Psoas muscle (tissue), 7 donors: ENCODE measurements at regions not wholly inside any gene's neighbourhood (a gene's known extent, or its start where the extent isn't known, plus 50 kb on each side); places are given as distances from the start of the nearest gene placed in this dataset.
"Not testable (repeated sequence)": the region's sequence is repeated elsewhere in the genome, so short reads cannot be mapped to it uniquely, and the experiment has no call there.

Source experiments
- ATAC-seq, 4 donors: fragments of 200-7000 bp; cut with Tn5 transposase; one replicate each; pipeline ENCODE4 v1.9.1; 2020; ENCODE audit warnings: moderate library complexity in 3 of 4, mild to moderate bottlenecking in 2 of 4
- DNase-seq, 2 donors: peaks; one replicate each; pipeline ENCODE4 v3.0.0-alpha.2; 2020
- H3K27ac ChIP-seq: fragments of 200-600 bp; one replicate; pipeline ENCODE4 v1.8.0; 2022
- H3K27me3 ChIP-seq, 3 donors: fragments of 200-600 bp in 1 of 3; one replicate each; pipeline versions ENCODE4 v1.6.1 to v1.8.0; 2013 to 2022; ENCODE audit warnings: low read length in 2 of 3, mild to moderate bottlenecking in 2 of 3, moderate library complexity in 1 of 3; ENCODE audit not compliant: insufficient read depth in 3 of 3
- H3K36me3 ChIP-seq, 2 donors: fragments of 200-600 bp in 1 of 2; one replicate each; pipeline versions ENCODE4 v1.6.1 to v1.8.0; 2013 to 2022; ENCODE audit warnings: low read depth in 1 of 2, mild to moderate bottlenecking in 1 of 2, moderate library complexity in 1 of 2; ENCODE audit not compliant: insufficient read depth in 1 of 2
- H3K4me1 ChIP-seq: fragments of 200-600 bp; one replicate; pipeline ENCODE4 v1.8.0; 2022
- H3K4me3 ChIP-seq: fragments of 200-600 bp; one replicate; pipeline ENCODE4 v1.8.0; 2022; ENCODE audit warnings: mild to moderate bottlenecking
- H3K9me3 ChIP-seq: fragments of 200-600 bp; one replicate; pipeline ENCODE4 v1.8.0; 2022
- CTCF ChIP-seq: fragments of 200-600 bp; IDR thresholded peaks from one replicate; pipeline ENCODE4 v1.8.0; 2022; ENCODE audit warnings: antibody characterized with exemption
- WGBS, 3 donors: extraction: QIAGEN DNeasy Blood & Tissue Kit; methylation state at CpG; one replicate each; pipeline versions ENCODE4 v1.1.6 to v1.1.7; 2013; 5-methylcytosine and 5-hydroxymethylcytosine counted together
- intact Hi-C, 2 donors: fragments of 100-400 bp; cut with DNase I; formaldehyde crosslinking; loops; one replicate each; pipeline versions ENCODE4 v1.11.0 to v1.14.2; 2022
- donor health status: healthy with polysubstance abuse.
- donor health status: DM: no; HTN: no; CAD: no; lungs with moderate emphysema.
- donor health status: Bipolar disorder and iron deficiency.
- donor health status: healthy.
- donor health status: DM: yes; HTN: yes; CAD: no.
- donor health status: DM: no; HTN: no; CAD: no.
- donor health status: DM: yes; HTN: yes; CAD: no.

DNA sequence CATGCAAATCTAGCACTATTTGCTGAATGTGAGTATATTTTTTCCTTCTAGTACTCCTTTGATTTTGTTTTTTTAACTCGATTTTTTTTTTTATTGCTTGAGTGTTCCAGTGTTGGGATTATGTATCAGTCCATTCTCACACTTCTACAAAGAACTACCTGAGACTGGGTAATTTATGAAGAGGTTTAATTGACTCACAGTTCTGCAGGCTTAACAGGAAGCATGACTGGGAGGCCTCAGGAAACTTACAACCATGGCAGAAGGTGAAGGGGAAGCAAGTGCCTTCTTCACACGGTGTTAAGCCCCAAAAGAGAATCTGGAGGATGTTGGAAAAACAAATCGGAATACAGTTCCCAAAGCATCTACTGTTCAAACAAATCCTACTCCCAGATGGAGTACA, 69.1 kb downstream of the ZNF518B start:
- H3K36me3 ChIP-seq, intact Hi-C loops, ATAC-seq, H3K4me3 ChIP-seq, H3K27me3 ChIP-seq, H3K27ac ChIP-seq, H3K4me1 ChIP-seq, H3K9me3 ChIP-seq, DNase-seq: not testable (repeated sequence)
- WGBS, 3 donors, result 51 to 62% (median 57%) methylated on average over 3 of the region's 3 CpGs

DNA sequence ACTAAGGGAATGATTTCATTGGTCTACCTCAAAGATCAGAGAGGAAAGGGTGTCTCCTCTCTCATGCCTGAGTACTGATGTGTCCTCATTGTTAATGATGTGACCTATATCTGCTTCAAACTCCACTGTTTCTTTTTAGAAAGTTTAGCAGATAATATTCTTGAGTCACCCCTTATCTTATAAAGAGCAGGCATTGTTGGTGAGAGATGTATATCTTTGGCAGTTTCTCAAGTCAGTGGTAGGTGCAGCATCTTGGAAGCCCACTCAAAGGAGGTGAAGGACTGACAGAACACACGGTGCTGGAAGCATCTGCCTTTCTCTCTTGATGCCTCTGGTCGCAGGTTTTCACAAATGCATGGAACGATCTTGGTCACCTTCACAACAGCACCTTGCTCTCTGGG, 71.2 kb downstream of the ZNF518B start:
- intact Hi-C loops, result no loop called here
- 81 to 93% (median 92%) methylated on average over 3 of the region's 3 CpGs for WGBS, 3 donors
- Histone ChIP-seq H3K4me1 (no peaks in the 10 kb centered on the region), H3K27ac (no peak overlapping the region), H3K27me3 (peaks cover 0 to 3% (median 0%) of the 10 kb centered on the region in 3 donors), H3K4me3 (no peak overlapping the region), H3K9me3 (no peaks in the 10 kb centered on the region), H3K36me3 (no peaks in the 10 kb centered on the region)
- no peak for TF ChIP-seq CTCF
- ATAC-seq, result no peak
- no peak for DNase-seq

DNA sequence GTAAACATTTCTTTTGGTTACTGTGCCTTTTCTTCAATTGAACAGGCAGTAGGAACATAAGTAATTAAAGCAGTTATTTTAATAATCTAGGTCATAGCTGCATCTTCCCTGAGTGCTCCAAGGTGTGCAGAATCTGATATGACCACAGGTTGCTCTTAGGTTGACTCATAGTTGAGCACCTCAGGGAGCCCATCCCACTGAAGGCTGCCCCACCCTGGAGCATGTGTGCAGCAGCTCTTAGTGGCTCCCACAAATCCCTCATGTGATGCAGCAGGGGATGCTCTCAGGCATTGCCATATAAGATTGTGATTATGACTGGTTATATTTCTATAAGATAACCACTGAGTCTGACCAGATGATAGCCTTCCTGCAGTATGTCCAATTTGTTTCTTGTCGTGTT, 72.3 kb downstream of the ZNF518B start:
- Histone ChIP-seq H3K4me3 (no peak overlapping the region), H3K9me3 (no peaks in the 10 kb centered on the region), H3K36me3 (no peaks in the 10 kb centered on the region), H3K27ac (no peak overlapping the region), H3K27me3 (peaks cover 0 to 3% (median 0%) of the 10 kb centered on the region in 3 donors), H3K4me1 (no peaks in the 10 kb centered on the region)
- intact Hi-C loops, result no loop called here
- WGBS, 3 donors, result 44 to 84% (median 74%) methylated on average over 1 of the region's 1 CpG
- DNase-seq (no peak), ATAC-seq (no peak)
- TF ChIP-seq CTCF, result no peak

- DNase-seq (no peak), ATAC-seq (no peak)
- intact Hi-C loops, result no loop called here
- no peaks in the 10 kb centered on the region for H3K36me3 ChIP-seq
- no peak for TF ChIP-seq CTCF
- WGBS, 3 donors, result 50 to 64% (median 52%) methylated on average over 3 of the region's 3 CpGs
- no peaks in the 10 kb centered on the region for H3K4me1 ChIP-seq
- no peaks in the 10 kb centered on the region for H3K9me3 ChIP-seq
- peaks cover 0 to 3% (median 0%) of the 10 kb centered on the region in 3 donors for H3K27me3 ChIP-seq
- no peak overlapping the region for H3K27ac ChIP-seq
- H3K4me3 ChIP-seq, result no peak overlapping the region
These were observed 73.8 kb downstream of the ZNF518B start for GRCh38 chr4:10383417-10383816.

DNA sequence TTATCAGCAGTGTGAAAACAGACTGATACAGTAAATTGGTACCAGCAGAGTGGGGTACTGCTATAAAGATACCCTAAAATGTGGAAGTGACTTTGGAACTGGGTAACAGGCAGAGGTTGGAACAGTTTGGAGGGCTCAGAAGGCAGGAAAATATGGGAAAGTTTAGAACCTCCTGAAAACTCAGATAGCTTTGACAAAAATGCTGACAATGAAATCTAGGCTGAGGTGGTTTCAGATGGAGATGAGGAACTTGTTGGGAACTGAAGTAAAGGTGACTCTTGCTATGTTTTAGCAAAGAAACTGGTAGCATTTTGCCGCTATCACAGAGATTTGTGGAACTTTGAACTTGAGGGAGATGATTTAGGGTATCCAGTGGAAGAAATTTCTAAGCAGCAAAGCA, 75.1 kb downstream of the ZNF518B start:
- H3K9me3 ChIP-seq, H3K27ac ChIP-seq, H3K4me1 ChIP-seq, intact Hi-C loops, ATAC-seq, DNase-seq, H3K27me3 ChIP-seq, H3K4me3 ChIP-seq, H3K36me3 ChIP-seq: not testable (repeated sequence)
- 84 to 89% (median 87%) methylated on average over 1 of the region's 1 CpG for WGBS, 3 donors

GRCh38 chr4:10381146-10381545, 76.1 kb downstream of the ZNF518B start:
- H3K27me3 ChIP-seq, result peaks cover 0 to 6% (median 0%) of the 10 kb centered on the region in 3 donors
- WGBS, 3 donors, result 70 to 79% (median 77%) methylated on average over 4 of the region's 4 CpGs
- no peak for DNase-seq
- no peak overlapping the region for H3K27ac ChIP-seq
- no peak overlapping the region for H3K4me3 ChIP-seq
- no peak for ATAC-seq
- no peaks in the 10 kb centered on the region for H3K4me1 ChIP-seq
- no peak for TF ChIP-seq CTCF
- no peaks in the 10 kb centered on the region for H3K36me3 ChIP-seq
- no peaks in the 10 kb centered on the region for H3K9me3 ChIP-seq
- intact Hi-C loops, result no loop called here
